GM23338 (cell line): ENCODE measurements at regions not wholly inside any gene's neighbourhood (a gene's known extent, or its start where the extent isn't known, plus 50 kb on each side); places are given as distances from the start of the nearest gene placed in this dataset.

Experiments used
- ATAC-seq: fragments of 200-7000 bp; cut with Tn5 transposase; 3 replicates; pipeline ENCODE4 v1.9.1; 2020
- DNase-seq: peaks from one replicate; pipeline ENCODE4 v3.0.0-alpha.2; 2015; ENCODE audit warnings: low spot score
- H2AFZ ChIP-seq: fragments of 200-600 bp; sonication (generic); 2 replicates; pipeline ENCODE4 v1.8.0; 2016; ENCODE audit warnings: antibody characterized with exemption, mild to moderate bottlenecking, moderate library complexity
- H3F3A ChIP-seq: fragments of 200-600 bp; sonication (generic); replicated peaks from 2 replicates; pipeline ENCODE4 v1.8.0; 2017; ENCODE audit warnings: antibody characterized with exemption, mixed run types, low read depth
- H3K27ac ChIP-seq: fragments of 200-600 bp; sonication (generic); 2 replicates; pipeline ENCODE4 v1.6.1; 2016; ENCODE audit warnings: low read depth
- H3K27me3 ChIP-seq: fragments of 200-600 bp; sonication (generic); 2 replicates; pipeline ENCODE4 v1.8.0; 2016; ENCODE audit warnings: mild to moderate bottlenecking, mixed run types, moderate library complexity; ENCODE audit not compliant: insufficient read depth
- H3K36me3 ChIP-seq: fragments of 200-600 bp; sonication (generic); 2 replicates; pipeline ENCODE4 v1.8.0; 2016; ENCODE audit warnings: mild to moderate bottlenecking; ENCODE audit not compliant: insufficient read depth
- H3K4me1 ChIP-seq: fragments of 200-600 bp; sonication (generic); 2 replicates; pipeline ENCODE4 v1.8.0; 2016; ENCODE audit warnings: mild to moderate bottlenecking, moderate library complexity; ENCODE audit not compliant: insufficient read depth
- H3K4me2 ChIP-seq: fragments of 200-600 bp; sonication (generic); 2 replicates; pipeline ENCODE4 v1.7.1; 2017; ENCODE audit warnings: mixed run types
- H3K4me3 ChIP-seq: fragments of 200-600 bp; sonication (generic); 2 replicates; pipeline ENCODE4 v1.6.1; 2016; ENCODE audit warnings: mixed run types
- H3K79me2 ChIP-seq: fragments of 200-600 bp; sonication (generic); replicated peaks from 2 replicates; pipeline ENCODE4 v1.8.0; 2017; ENCODE audit warnings: mild to moderate bottlenecking; ENCODE audit not compliant: insufficient read depth
- H3K9me2 ChIP-seq: fragments of 200-600 bp; sonication (generic); 2 replicates; pipeline ENCODE4 v1.8.0; 2017; ENCODE audit not compliant: insufficient read depth
- H4K20me1 ChIP-seq: fragments of 200-600 bp; sonication (generic); replicated peaks from 2 replicates; pipeline ENCODE4 v1.8.0; 2017; ENCODE audit warnings: mild to moderate bottlenecking; ENCODE audit not compliant: insufficient read depth
- H3K27ac Mint-ChIP-seq: 2 replicates; pipeline ENCODE4 v1.8.0; 2020; ENCODE audit warnings: inconsistent platforms, mild to moderate bottlenecking, moderate library complexity, mixed read lengths
- H3K27me3 Mint-ChIP-seq: 3 replicates; pipeline ENCODE4 v1.8.0; 2022; ENCODE audit warnings: low read depth, mild to moderate bottlenecking, moderate library complexity, mixed read lengths, inconsistent platforms; ENCODE audit not compliant: insufficient read depth, poor library complexity
- H3K36me3 Mint-ChIP-seq: 3 replicates; pipeline ENCODE4 v1.8.0; 2021; ENCODE audit warnings: low read depth, mild to moderate bottlenecking, inconsistent platforms, moderate library complexity, mixed read lengths
- H3K4me1 Mint-ChIP-seq: 3 replicates; pipeline ENCODE4 v1.8.0; 2020; ENCODE audit warnings: mild to moderate bottlenecking, inconsistent platforms, mixed read lengths
- H3K4me3 Mint-ChIP-seq: 3 replicates; pipeline ENCODE4 v1.8.0; 2021; ENCODE audit warnings: moderate library complexity, mild to moderate bottlenecking, inconsistent platforms, mixed read lengths
- H3K9me3 Mint-ChIP-seq: 3 replicates; pipeline ENCODE4 v1.8.0; 2020; ENCODE audit warnings: moderate library complexity, mild to moderate bottlenecking, inconsistent platforms, mixed read lengths
- CREB1 ChIP-seq: fragments of 250-450 bp; sonication (Bioruptor Pico); IDR thresholded peaks from 2 replicates; pipeline ENCODE4 v1.5.0; 2020; ENCODE audit warnings: low read depth, mild to moderate bottlenecking, moderate library complexity
- EZH2 ChIP-seq: fragments of 200-600 bp; sonication (generic); IDR thresholded peaks from one replicate; pipeline ENCODE4 v1.8.0; 2017; ENCODE audit warnings: antibody characterized with exemption, mild to moderate bottlenecking, low read depth; ENCODE audit not compliant: unreplicated experiment
- EZH2phosphoT487 ChIP-seq: fragments of 200-600 bp; sonication (generic); IDR thresholded peaks from one replicate; pipeline ENCODE4 v1.8.1; 2018; ENCODE audit warnings: antibody characterized with exemption; ENCODE audit not compliant: unreplicated experiment
- JUNB ChIP-seq: IDR thresholded peaks from one replicate; pipeline ENCODE4 v1.6.1; 2016; ENCODE audit warnings: antibody characterized with exemption; ENCODE audit not compliant: unreplicated experiment
- NANOG ChIP-seq: IDR thresholded peaks from 2 replicates; pipeline ENCODE4 v1.6.1; 2016; ENCODE audit warnings: antibody characterized with exemption, borderline replicate concordance
- POLR2AphosphoS5 ChIP-seq: IDR thresholded peaks from 2 replicates; pipeline ENCODE4 v1.6.1; 2016; ENCODE audit warnings: antibody characterized with exemption, low read depth
- STAT1 ChIP-seq: IDR thresholded peaks from one replicate; pipeline ENCODE4 v1.6.1; 2016; ENCODE audit warnings: antibody characterized with exemption; ENCODE audit not compliant: unreplicated experiment
- ZNF114 ChIP-seq: fragments of 250-450 bp; sonication (Bioruptor Pico); IDR thresholded peaks from 2 replicates; pipeline ENCODE4 v1.5.0; 2020; ENCODE audit warnings: mild to moderate bottlenecking, moderate library complexity
- ZNF331 ChIP-seq: fragments of 250-450 bp; sonication (Bioruptor Pico); IDR thresholded peaks from 2 replicates; pipeline ENCODE4 v1.5.0; 2020; ENCODE audit warnings: low read depth, mild to moderate bottlenecking, moderate library complexity
- TF ChIP-seq, protein P1 (sequence below): fragments of 250-450 bp; sonication (Bioruptor Pico); IDR thresholded peaks from 2 replicates; pipeline ENCODE4 v1.5.0; 2020; ENCODE audit warnings: mild to moderate bottlenecking, moderate library complexity
- TF ChIP-seq, protein P2 (sequence below): IDR thresholded peaks from one replicate; pipeline ENCODE4 v1.6.1; 2018; ENCODE audit warnings: antibody characterized with exemption; ENCODE audit not compliant: unreplicated experiment
- TF ChIP-seq, protein P3 (sequence below), 2 experiments: fragments of 200-600 bp in 1 of 2; sonication (generic) in 1 of 2; conservative IDR thresholded peaks; 2 replicates each; pipeline versions ENCODE4 v1.5.1 to v1.6.1; 2016 to 2017; ENCODE audit warnings: antibody characterized with exemption in 2 of 2, low read depth in 2 of 2, mild to moderate bottlenecking in 2 of 2, moderate library complexity in 1 of 2
- TF ChIP-seq, protein P4 (sequence below): IDR thresholded peaks from 2 replicates; pipeline ENCODE4 v1.6.1; 2016; ENCODE audit warnings: antibody characterized with exemption

DNA sequence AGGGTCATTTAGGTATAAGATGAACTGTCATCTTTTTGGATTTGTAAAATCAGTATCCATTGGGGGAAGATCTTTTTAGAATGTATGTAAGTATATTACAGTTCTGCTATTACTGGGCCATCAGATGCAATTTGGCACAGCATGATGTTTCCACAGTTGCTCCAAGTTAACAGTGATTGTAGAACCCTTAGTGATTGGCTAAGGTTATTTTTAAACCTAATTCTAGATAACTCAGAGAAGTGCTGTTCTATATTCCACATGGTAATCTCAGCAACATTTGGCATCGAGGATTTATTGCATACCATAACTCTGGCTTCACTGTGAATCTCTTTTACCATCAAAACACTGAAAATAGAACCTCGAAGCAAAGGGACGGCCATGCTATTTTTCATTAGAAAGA, 215.7 kb upstream of the HAND2 start:
- no peaks in the 10 kb centered on the region for H3K27me3 Mint-ChIP-seq
- H3K9me2 ChIP-seq, result no peaks in the 10 kb centered on the region
- DNase-seq, result no peak

More for the DNA sequence above, 215.7 kb upstream of the HAND2 start:
- Histone ChIP-seq H3K27me3 (no peaks in the 10 kb centered on the region), H3K4me1 (no peaks in the 10 kb centered on the region), H3K4me3 (no peak overlapping the region), H4K20me1 (no peaks in the 10 kb centered on the region), H3K79me2 (no peaks in the 10 kb centered on the region), H3K27ac (no peak overlapping the region), H3K4me2 (no peak overlapping the region), H3K36me3 (no peaks in the 10 kb centered on the region), H2AFZ (no peak overlapping the region), H3F3A (no peaks in the 10 kb centered on the region)
- TF ChIP-seq NANOG (no peak), CREB1 (CRISPR knock-in tag) (no peak), ZNF114 (CRISPR knock-in tag) (no peak), JUNB (no peak), POLR2AphosphoS5 (no peak), EZH2 (no peak), STAT1 (no peak), EZH2phosphoT487 (no peak), ZNF331 (CRISPR knock-in tag) (no peak)
- TF ChIP-seq, protein P1, sequence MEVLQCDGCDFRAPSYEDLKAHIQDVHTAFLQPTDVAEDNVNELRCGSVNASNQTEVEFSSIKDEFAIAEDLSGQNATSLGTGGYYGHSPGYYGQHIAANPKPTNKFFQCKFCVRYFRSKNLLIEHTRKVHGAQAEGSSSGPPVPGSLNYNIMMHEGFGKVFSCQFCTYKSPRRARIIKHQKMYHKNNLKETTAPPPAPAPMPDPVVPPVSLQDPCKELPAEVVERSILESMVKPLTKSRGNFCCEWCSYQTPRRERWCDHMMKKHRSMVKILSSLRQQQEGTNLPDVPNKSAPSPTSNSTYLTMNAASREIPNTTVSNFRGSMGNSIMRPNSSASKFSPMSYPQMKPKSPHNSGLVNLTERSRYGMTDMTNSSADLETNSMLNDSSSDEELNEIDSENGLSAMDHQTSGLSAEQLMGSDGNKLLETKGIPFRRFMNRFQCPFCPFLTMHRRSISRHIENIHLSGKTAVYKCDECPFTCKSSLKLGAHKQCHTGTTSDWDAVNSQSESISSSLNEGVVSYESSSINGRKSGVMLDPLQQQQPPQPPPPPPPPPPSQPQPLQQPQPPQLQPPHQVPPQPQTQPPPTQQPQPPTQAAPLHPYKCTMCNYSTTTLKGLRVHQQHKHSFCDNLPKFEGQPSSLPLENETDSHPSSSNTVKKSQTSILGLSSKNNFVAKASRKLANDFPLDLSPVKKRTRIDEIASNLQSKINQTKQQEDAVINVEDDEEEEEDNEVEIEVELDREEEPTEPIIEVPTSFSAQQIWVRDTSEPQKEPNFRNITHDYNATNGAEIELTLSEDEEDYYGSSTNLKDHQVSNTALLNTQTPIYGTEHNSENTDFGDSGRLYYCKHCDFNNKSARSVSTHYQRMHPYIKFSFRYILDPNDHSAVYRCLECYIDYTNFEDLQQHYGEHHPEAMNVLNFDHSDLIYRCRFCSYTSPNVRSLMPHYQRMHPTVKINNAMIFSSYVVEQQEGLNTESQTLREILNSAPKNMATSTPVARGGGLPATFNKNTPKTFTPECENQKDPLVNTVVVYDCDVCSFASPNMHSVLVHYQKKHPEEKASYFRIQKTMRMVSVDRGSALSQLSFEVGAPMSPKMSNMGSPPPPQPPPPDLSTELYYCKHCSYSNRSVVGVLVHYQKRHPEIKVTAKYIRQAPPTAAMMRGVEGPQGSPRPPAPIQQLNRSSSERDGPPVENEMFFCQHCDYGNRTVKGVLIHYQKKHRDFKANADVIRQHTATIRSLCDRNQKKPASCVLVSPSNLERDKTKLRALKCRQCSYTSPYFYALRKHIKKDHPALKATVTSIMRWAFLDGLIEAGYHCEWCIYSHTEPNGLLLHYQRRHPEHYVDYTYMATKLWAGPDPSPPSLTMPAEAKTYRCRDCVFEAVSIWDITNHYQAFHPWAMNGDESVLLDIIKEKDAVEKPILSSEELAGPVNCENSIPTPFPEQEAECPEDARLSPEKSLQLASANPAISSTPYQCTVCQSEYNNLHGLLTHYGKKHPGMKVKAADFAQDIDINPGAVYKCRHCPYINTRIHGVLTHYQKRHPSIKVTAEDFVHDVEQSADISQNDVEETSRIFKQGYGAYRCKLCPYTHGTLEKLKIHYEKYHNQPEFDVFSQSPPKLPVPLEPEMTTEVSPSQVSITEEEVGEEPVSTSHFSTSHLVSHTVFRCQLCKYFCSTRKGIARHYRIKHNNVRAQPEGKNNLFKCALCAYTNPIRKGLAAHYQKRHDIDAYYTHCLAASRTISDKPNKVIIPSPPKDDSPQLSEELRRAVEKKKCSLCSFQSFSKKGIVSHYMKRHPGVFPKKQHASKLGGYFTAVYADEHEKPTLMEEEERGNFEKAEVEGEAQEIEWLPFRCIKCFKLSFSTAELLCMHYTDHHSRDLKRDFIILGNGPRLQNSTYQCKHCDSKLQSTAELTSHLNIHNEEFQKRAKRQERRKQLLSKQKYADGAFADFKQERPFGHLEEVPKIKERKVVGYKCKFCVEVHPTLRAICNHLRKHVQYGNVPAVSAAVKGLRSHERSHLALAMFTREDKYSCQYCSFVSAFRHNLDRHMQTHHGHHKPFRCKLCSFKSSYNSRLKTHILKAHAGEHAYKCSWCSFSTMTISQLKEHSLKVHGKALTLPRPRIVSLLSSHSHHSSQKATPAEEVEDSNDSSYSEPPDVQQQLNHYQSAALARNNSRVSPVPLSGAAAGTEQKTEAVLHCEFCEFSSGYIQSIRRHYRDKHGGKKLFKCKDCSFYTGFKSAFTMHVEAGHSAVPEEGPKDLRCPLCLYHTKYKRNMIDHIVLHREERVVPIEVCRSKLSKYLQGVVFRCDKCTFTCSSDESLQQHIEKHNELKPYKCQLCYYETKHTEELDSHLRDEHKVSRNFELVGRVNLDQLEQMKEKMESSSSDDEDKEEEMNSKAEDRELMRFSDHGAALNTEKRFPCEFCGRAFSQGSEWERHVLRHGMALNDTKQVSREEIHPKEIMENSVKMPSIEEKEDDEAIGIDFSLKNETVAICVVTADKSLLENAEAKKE (CRISPR knock-in tag), result no peak
- TF ChIP-seq, protein P2, sequence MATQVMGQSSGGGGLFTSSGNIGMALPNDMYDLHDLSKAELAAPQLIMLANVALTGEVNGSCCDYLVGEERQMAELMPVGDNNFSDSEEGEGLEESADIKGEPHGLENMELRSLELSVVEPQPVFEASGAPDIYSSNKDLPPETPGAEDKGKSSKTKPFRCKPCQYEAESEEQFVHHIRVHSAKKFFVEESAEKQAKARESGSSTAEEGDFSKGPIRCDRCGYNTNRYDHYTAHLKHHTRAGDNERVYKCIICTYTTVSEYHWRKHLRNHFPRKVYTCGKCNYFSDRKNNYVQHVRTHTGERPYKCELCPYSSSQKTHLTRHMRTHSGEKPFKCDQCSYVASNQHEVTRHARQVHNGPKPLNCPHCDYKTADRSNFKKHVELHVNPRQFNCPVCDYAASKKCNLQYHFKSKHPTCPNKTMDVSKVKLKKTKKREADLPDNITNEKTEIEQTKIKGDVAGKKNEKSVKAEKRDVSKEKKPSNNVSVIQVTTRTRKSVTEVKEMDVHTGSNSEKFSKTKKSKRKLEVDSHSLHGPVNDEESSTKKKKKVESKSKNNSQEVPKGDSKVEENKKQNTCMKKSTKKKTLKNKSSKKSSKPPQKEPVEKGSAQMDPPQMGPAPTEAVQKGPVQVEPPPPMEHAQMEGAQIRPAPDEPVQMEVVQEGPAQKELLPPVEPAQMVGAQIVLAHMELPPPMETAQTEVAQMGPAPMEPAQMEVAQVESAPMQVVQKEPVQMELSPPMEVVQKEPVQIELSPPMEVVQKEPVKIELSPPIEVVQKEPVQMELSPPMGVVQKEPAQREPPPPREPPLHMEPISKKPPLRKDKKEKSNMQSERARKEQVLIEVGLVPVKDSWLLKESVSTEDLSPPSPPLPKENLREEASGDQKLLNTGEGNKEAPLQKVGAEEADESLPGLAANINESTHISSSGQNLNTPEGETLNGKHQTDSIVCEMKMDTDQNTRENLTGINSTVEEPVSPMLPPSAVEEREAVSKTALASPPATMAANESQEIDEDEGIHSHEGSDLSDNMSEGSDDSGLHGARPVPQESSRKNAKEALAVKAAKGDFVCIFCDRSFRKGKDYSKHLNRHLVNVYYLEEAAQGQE, result no peak
- TF ChIP-seq, protein P3, sequence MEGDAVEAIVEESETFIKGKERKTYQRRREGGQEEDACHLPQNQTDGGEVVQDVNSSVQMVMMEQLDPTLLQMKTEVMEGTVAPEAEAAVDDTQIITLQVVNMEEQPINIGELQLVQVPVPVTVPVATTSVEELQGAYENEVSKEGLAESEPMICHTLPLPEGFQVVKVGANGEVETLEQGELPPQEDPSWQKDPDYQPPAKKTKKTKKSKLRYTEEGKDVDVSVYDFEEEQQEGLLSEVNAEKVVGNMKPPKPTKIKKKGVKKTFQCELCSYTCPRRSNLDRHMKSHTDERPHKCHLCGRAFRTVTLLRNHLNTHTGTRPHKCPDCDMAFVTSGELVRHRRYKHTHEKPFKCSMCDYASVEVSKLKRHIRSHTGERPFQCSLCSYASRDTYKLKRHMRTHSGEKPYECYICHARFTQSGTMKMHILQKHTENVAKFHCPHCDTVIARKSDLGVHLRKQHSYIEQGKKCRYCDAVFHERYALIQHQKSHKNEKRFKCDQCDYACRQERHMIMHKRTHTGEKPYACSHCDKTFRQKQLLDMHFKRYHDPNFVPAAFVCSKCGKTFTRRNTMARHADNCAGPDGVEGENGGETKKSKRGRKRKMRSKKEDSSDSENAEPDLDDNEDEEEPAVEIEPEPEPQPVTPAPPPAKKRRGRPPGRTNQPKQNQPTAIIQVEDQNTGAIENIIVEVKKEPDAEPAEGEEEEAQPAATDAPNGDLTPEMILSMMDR (conservative IDR thresholded peaks at IDR 0.05; ENCODE audit: low read depth in 2 of 2), result no peak
- TF ChIP-seq, protein P4, sequence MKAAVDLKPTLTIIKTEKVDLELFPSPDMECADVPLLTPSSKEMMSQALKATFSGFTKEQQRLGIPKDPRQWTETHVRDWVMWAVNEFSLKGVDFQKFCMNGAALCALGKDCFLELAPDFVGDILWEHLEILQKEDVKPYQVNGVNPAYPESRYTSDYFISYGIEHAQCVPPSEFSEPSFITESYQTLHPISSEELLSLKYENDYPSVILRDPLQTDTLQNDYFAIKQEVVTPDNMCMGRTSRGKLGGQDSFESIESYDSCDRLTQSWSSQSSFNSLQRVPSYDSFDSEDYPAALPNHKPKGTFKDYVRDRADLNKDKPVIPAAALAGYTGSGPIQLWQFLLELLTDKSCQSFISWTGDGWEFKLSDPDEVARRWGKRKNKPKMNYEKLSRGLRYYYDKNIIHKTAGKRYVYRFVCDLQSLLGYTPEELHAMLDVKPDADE, result no peak
- no peak for ATAC-seq
- H3K36me3 Mint-ChIP-seq, result no peaks in the 10 kb centered on the region
- H3K27ac Mint-ChIP-seq, result no peak overlapping the region
- no peak overlapping the region for H3K4me3 Mint-ChIP-seq
- H3K4me1 Mint-ChIP-seq, result peaks cover 5% of the 10 kb centered on the region; the same call in 2 of the 3 replicates
- H3K9me3 Mint-ChIP-seq, result no peaks in the 10 kb centered on the region
